ENCODE measurements at regions not wholly inside any gene's neighbourhood (a gene's known extent, or its start where the extent isn't known, plus 50 kb on each side); places are given as distances from the start of the nearest gene placed in this dataset.

DNA sequence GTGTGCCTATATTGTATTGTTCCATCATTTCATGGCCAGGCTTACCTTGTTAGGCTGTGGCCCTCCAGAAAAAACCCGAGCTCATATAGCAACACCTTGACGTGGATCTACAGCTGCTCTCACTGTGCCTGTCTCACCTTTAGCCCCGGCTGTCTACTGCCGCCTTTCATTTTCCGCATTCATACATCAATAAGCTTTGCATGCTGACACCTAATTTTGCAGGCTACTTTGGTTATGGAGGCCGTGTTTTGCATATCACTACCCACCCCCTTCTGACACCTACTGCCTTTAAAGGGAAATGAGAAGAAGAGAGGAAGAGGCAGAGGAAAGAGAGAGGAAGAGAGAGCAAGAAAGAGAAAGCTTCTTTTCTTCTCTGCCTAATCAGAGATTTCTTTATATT, 702.9 kb downstream of the BCL11A start:
- TF ChIP-seq, protein P1, sequence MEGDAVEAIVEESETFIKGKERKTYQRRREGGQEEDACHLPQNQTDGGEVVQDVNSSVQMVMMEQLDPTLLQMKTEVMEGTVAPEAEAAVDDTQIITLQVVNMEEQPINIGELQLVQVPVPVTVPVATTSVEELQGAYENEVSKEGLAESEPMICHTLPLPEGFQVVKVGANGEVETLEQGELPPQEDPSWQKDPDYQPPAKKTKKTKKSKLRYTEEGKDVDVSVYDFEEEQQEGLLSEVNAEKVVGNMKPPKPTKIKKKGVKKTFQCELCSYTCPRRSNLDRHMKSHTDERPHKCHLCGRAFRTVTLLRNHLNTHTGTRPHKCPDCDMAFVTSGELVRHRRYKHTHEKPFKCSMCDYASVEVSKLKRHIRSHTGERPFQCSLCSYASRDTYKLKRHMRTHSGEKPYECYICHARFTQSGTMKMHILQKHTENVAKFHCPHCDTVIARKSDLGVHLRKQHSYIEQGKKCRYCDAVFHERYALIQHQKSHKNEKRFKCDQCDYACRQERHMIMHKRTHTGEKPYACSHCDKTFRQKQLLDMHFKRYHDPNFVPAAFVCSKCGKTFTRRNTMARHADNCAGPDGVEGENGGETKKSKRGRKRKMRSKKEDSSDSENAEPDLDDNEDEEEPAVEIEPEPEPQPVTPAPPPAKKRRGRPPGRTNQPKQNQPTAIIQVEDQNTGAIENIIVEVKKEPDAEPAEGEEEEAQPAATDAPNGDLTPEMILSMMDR (IDR thresholded peaks at IDR 0.05), result no peak
- no peak for TF ChIP-seq POLR2A (IDR thresholded peaks at IDR 0.05)
